ENCODE measurements at regions not wholly inside any gene's neighbourhood (a gene's known extent, or its start where the extent isn't known, plus 50 kb on each side); places are given as distances from the start of the nearest gene placed in this dataset.

GRCh38 chr5:30103052-30103451 lies 1090.4 kb upstream of the CDH6 start:
- Histone ChIP-seq H3K27ac (no peak overlapping the region), H3K4me3 (no peak overlapping the region), H3K36me3 (no peaks in the 10 kb centered on the region), H3K27me3 (no peaks in the 10 kb centered on the region), H3K9me3 (no peaks in the 10 kb centered on the region), H3K4me1 (no peaks in the 10 kb centered on the region)
- DNase-seq (ENCODE audit: low spot score in 2 of 2), result no peak
- TF ChIP-seq POLR2A (IDR thresholded peaks at IDR 0.05) (no peak), POLR2AphosphoS5 (IDR thresholded peaks at IDR 0.05) (no peak), EP300 (IDR thresholded peaks at IDR 0.05) (no peak)
- TF ChIP-seq, protein P1, sequence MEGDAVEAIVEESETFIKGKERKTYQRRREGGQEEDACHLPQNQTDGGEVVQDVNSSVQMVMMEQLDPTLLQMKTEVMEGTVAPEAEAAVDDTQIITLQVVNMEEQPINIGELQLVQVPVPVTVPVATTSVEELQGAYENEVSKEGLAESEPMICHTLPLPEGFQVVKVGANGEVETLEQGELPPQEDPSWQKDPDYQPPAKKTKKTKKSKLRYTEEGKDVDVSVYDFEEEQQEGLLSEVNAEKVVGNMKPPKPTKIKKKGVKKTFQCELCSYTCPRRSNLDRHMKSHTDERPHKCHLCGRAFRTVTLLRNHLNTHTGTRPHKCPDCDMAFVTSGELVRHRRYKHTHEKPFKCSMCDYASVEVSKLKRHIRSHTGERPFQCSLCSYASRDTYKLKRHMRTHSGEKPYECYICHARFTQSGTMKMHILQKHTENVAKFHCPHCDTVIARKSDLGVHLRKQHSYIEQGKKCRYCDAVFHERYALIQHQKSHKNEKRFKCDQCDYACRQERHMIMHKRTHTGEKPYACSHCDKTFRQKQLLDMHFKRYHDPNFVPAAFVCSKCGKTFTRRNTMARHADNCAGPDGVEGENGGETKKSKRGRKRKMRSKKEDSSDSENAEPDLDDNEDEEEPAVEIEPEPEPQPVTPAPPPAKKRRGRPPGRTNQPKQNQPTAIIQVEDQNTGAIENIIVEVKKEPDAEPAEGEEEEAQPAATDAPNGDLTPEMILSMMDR (IDR thresholded peaks at IDR 0.05), result no peak
- WGBS, result 58% methylated on average over 1 of the region's 1 CpG

GRCh38 chr5:30102185-30102584 lies 1091.3 kb upstream of the CDH6 start:
- H3K4me1 ChIP-seq, result no peaks in the 10 kb centered on the region
- H3K27ac ChIP-seq, result no peak overlapping the region
- 69% methylated on average over 2 of the region's 2 CpGs for WGBS
- no peaks in the 10 kb centered on the region for H3K27me3 ChIP-seq
- no peak for DNase-seq (ENCODE audit: low spot score in 2 of 2)
- H3K9me3 ChIP-seq, result no peaks in the 10 kb centered on the region
- no peak overlapping the region for H3K4me3 ChIP-seq
- TF ChIP-seq POLR2A (IDR thresholded peaks at IDR 0.05) (no peak), POLR2AphosphoS5 (IDR thresholded peaks at IDR 0.05) (no peak), EP300 (IDR thresholded peaks at IDR 0.05) (no peak)
- TF ChIP-seq, protein P1 (IDR thresholded peaks at IDR 0.05), result no peak
- no peaks in the 10 kb centered on the region for H3K36me3 ChIP-seq

- H3K27me3 ChIP-seq, result no peaks in the 10 kb centered on the region
- H3K4me1 ChIP-seq, result no peaks in the 10 kb centered on the region
- no peak for DNase-seq (ENCODE audit: low spot score in 2 of 2)
- H3K27ac ChIP-seq, result no peak overlapping the region
- H3K4me3 ChIP-seq, result no peak overlapping the region
- TF ChIP-seq, protein P1 (IDR thresholded peaks at IDR 0.05), result no peak
- TF ChIP-seq POLR2A (IDR thresholded peaks at IDR 0.05), result no peak
- no peak for TF ChIP-seq POLR2AphosphoS5 (IDR thresholded peaks at IDR 0.05)
- no peak for TF ChIP-seq EP300 (IDR thresholded peaks at IDR 0.05)
- H3K9me3 ChIP-seq, result no peaks in the 10 kb centered on the region
- WGBS, result 76% methylated on average over 2 of the region's 2 CpGs
- H3K36me3 ChIP-seq, result no peaks in the 10 kb centered on the region
Measured at GRCh38 chr5:30100929-30101328, 1092.6 kb upstream of the CDH6 start.

- Histone ChIP-seq H3K36me3 (no peaks in the 10 kb centered on the region), H3K27me3 (no peaks in the 10 kb centered on the region), H3K27ac (no peak overlapping the region), H3K9me3 (no peaks in the 10 kb centered on the region), H3K4me3 (no peak overlapping the region), H3K4me1 (no peaks in the 10 kb centered on the region)
- TF ChIP-seq POLR2AphosphoS5 (IDR thresholded peaks at IDR 0.05) (no peak), POLR2A (IDR thresholded peaks at IDR 0.05) (no peak), EP300 (IDR thresholded peaks at IDR 0.05) (no peak)
- TF ChIP-seq, protein P1 (IDR thresholded peaks at IDR 0.05), result no peak
- WGBS, result 66% methylated on average over 4 of the region's 5 CpGs
- no peak for DNase-seq (ENCODE audit: low spot score in 2 of 2)
Measured at GRCh38 chr5:30100148-30100713, 1093.3 kb upstream of the CDH6 start.

DNA sequence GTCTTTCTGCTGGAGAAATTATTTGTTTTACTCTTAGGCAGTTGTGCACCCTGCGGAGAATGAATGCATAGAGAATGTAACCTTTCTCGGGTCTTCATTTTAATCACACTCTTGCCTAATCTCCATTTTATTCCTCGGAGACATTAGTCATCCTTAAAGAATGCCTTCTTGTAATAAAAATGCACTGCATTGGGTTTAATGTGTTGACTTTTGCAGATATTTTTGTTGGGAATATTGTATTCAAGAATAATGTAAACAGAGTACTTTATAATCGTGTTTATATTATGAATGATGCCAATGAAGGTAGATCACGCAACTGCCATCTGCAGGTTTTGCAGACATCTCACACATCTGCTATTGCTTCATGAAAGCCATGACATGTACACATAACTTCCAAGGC lies 1093.9 kb upstream of the CDH6 start:
- Histone ChIP-seq H3K27ac (no peak overlapping the region), H3K36me3 (no peaks in the 10 kb centered on the region), H3K4me3 (no peak overlapping the region), H3K27me3 (no peaks in the 10 kb centered on the region), H3K4me1 (no peaks in the 10 kb centered on the region), H3K9me3 (no peaks in the 10 kb centered on the region)
- DNase-seq (ENCODE audit: low spot score in 2 of 2), result no peak
- no peak for TF ChIP-seq POLR2A (IDR thresholded peaks at IDR 0.05)
- no peak for TF ChIP-seq POLR2AphosphoS5 (IDR thresholded peaks at IDR 0.05)
- TF ChIP-seq, protein P1 (IDR thresholded peaks at IDR 0.05), result no peak
- TF ChIP-seq EP300 (IDR thresholded peaks at IDR 0.05), result no peak
- 60% methylated on average over 5 of the region's 5 CpGs for whole genome bisulfite sequencing
